GM21619 (cell line): ENCODE measurements at regions not wholly inside any gene's neighbourhood (a gene's known extent, or its start where the extent isn't known, plus 50 kb on each side); places are given as distances from the start of the nearest gene placed in this dataset.
"Not testable (repeated sequence)": the region's sequence is repeated elsewhere in the genome, so short reads cannot be mapped to it uniquely, and the experiment has no call there.

Experiments used
- ATAC-seq: cut with Tn5 transposase; IDR thresholded peaks from one replicate; pipeline ENCODE4 v1.9.1; 2021; ENCODE audit not compliant: unreplicated experiment

DNA sequence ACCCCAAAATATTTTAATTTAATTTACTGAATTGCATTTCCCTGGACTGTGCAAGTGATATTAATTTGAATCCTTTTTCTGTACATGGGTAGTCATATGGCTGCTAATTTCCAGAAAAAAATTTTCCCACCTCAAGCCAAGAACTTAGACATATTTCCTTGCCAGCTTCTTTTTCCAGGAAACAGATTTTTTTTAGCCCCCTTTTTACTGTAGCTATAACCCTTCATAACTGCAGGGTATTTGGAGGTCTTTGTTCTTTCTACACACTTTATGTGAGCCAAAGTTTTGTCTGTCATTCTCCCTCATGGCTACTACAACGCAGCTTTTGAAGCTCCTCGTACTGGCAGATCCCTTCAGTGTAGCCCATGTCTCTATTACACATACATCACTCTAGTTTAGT lies 261.2 kb upstream of the PIK3R1 start:
- no peak for ATAC-seq

DNA sequence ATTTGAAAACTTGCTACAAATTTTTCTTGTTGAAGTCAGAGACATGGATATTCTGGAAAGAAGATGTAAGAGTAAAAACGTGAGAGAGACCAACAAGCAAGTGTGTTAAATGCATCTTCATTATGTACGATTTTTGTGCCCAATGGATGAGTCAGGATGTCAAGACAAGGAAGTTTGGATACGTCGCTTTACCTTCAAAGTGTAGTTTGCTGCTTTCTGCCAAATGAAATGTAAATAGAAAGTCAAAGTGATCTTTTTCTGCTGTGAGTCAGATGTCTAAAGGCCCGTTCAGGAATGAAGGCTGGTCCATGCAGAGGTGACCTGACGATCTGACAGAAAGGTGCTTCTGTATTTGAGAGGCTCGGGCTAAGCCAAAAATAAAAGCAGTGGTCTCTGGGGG lies 273.1 kb upstream of the PIK3R1 start:
- no peak for ATAC-seq

DNA sequence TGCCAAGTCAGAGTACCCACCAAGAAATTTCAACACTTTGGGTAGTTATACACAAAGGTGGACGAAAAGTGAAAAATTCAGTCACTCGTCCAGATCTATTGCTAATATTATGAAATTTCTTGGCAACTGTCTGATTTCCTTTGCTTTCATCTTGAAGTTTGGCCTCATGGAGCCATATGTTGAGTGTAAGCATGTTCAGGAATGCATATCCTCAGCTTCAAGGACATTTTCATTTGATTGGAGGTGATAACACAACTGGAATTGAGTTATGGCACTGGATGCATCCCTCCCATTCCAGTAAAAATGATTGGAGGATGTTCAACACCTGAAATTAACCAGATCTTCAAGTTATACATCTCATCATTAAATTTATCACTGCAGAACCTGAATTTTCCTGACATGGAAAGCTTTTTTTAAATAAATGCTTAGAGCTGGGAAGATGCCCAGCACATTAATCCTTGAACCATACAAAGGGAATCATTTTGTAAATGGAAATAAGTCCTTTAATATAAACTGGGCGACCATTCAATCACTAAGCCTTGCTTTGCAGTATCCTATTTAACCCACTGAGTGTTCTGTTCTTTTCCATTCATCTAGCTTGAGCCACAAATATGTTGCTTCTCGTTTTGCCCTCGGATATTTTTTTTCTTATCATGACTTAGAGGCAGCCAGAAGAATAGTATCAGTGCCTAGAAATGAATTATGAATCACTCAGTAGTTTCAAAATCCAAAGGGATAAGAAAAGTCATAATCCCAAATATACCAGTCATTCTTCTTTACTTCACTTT lies 273.7 kb upstream of the PIK3R1 start:
- no peak for ATAC-seq

DNA sequence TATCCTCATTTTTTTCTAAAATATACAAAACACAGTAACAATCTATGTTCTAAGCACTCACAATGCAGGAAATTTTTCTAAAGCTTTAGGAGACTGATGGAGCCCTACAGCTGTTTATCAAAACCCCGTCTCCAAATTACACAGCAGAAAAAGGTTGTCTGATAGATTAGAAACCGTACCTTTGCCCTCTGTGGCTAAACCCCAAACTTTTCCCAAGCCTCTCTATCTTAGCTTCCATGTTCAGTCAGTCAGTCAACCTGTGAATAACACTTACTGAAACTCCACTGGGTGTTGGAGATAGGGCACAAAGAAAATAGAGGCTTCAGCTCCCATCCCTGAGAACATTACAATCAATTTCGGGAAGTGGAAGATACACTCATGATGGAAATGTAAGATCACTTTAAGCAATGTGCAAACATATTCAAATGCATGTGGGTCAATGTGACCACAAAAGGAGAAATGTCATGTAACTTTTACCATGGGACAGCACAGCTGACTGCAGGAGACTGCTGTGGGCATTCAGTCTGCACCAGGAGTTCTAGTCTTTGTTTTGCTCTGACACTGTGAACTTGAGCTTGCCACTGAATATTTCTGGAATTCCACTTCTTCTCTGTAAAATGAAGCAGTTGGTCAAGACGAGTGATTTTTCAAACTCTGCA lies 279.5 kb upstream of the PIK3R1 start:
- ATAC-seq, result no peak

DNA sequence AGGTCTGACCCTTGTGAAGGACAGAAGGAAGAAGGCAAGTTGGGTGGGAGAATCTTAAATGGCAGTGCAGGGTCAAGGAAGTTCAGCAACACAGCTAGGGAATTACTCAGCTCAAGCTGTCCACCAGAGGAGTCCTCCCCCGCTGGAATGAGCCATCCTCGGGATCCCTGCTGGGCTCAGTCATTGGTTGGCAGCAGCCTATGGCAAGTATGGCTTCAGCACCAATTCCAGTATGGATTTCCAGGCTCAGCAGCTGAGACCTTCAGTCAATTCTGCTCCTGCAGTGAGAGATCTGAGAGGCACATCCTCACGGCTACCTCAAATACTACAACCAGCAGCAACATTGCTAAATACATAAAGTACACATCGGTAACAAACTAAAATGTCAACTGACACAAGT lies 280.6 kb upstream of the PIK3R1 start:
- no peak for ATAC-seq

DNA sequence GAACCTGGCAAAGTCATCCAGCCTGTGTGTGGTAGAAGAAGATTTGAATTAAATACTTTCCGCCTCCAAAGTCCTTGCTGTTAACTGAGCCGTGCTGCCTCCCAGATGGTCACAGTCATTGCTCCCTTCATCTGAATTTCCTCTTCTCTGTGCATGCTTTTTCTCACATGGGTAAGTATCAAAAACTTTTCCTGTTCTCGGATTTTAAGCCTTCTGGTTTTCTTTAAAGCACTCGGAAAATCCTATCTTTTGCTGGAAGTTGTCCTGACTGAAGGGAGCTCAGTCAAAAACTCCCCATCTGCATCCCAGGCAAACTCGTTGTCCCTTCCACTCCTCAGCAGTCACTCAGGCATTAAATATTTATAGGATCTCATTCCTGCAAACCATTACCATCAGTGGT lies 290.0 kb upstream of the PIK3R1 start:
- ATAC-seq, result no peak

DNA sequence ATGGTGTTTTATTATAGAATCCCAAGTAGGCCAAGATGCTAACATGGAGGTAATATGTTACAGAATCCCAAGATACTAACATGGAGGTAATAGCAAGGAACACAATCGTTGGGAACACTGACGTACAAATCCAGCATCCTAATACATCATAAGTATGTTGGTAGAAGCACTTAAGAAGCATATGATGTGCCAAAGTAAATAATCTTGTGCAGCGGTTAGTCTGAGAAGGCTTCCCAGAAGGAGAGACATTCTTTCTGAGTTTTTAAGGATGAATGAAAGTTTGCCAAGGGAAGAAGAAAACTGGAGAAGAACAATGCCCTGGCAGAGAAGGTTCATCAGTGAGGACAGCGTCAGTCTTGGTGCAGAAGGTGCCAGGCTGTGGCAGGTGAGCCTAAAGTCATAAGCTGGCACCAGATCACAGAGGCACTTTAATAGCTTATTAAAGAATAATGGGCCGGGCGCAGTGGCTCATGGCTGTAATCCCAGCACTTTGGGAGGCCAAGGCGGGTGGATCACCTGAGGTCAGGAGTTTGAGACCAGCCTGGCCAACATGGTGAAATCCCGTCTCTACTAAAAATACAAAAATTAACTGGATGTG lies 294.5 kb upstream of the PIK3R1 start:
- ATAC-seq, result no peak

DNA sequence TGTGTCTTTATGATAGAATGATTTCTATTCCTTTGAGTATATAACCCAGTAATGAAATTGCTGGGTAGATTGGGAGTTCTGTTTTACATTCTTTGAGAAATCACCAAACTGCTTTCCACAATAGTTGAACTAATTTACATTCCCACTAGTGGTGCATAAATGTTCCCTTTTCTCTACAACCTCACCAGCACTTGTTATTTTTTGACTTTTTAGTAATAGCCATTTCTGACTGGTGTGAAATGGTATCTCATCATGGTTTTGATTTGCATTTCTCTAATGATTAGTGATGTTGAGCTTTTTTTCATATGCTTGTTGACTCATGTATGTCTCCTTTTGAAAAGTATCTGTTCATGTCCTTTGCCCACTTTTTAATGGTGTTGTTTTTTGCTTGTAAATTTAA lies 296.0 kb upstream of the PIK3R1 start:
- not testable (repeated sequence) for ATAC-seq

DNA sequence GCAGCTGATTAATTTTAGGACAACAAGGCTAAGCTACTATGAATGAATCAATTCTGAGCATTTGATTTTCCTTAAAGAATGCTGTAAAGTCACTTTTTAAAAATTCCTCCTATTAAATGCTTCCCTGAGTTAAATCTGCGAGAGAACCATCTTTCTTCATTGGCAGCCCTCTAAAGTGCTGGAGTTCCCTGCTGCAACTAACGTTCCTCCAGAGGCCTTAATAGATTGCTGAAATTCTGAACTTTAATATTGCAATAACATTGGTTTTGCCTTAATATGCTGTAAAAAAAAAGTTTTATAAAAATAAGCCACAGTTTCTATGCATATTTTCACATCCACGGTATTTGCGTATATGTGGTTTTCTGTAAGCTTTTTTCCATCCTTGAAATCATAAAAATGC lies 298.0 kb upstream of the PIK3R1 start:
- ATAC-seq, result no peak

DNA sequence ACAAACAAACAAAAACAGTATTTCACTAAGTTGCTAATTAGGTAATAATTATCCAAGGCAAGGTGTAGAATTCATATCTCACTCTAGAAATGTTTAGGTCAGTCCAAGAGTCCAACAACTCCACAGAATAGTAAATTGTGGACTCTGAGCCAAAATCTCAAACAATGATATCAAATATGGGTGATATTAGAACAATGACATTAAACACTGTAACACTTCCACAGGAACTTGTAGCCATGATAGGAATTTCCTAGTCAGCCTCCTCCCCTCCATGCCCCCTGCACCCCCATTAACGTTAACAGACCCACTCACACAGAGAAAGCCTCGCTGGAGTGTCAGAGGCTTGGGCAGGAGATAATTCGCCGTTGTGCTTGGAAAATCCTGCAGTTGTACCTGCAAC lies 305.0 kb upstream of the PIK3R1 start:
- ATAC-seq, result no peak

DNA sequence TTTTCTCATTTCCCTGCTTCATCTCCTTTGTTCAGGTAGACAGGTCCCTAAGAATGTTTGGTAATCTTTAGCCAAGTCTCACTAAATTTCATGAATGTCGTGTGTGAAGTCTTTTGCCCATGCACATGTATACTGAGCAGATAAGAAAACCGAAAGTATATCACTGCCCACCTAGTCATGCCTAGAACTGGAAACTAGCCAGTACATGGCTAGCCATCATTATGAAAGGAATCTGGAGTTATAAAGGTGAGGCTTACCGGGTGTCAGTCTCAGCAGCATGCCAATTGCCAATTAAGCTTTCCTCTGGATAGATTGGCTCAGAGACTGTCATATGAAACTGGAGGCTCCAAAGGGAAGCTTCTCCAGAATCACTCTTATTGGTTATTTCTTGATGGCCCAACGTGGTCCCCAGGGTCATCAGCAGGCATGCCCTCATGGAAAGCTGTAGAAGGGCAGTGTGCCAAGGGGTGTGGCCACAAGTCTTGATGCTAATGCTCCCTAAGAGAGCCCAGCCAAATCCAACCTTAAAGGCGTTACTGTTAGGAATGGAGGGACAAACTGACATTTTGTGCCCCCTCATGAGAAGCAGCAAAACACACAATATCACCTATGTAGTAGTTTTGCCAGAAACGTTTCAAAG lies 307.3 kb upstream of the PIK3R1 start:
- ATAC-seq, result no peak

DNA sequence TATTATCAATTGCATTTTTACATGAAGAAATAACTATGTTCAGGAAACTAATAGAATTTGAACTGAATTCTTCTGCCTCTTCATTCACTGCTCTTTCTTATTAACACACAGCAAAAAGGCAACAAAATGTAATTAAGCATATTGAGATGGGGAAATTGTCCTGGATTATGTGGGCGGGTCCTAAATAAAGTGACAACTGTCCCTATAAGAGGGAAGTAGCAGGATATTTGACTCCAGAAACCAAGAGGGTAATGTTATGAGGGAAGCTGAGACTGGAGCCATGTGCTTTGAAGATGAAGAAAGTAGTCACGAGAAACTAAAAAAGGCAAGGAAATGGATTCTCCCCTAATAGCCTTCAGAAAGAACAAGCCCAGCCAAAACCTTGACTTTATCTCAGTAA lies 311.2 kb upstream of the PIK3R1 start:
- no peak for ATAC-seq

DNA sequence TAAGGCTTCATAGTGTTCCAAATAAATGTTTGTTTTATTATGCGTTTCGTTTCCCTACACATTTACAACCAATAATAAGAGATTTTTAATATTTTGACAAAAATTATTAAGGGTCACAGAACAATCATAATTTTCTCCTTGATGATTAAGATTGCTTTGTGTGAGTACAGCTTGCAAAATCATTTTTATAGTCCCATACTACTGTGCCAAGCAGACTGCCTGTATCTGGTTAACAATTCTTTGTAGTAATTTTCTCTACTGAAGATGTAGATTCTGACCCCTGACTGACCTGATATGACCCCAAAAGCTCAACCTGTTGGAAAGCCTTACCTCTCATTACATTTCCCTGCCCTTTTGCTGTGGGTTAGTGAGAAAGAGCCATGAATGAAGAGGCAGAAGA lies 311.9 kb upstream of the PIK3R1 start:
- ATAC-seq, result no peak

DNA sequence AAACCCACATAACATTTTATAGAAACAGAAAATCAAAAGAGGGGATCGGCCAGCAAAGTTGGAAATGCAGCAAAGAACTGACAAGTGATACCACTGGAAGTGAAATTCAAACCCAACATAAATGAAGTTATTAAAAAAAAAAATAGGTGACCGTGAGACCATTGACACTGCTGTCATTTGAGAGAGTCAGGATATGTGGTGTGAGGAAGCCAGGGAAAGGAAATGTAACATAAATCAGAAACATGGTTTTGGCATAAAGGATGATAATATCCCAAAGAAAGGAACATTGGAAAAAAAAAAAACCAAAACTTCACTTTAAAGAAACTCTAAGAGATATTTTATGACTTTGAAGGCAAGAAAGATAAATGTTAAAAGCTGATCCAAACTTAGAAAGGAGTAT lies 312.4 kb upstream of the PIK3R1 start:
- ATAC-seq, result no peak

DNA sequence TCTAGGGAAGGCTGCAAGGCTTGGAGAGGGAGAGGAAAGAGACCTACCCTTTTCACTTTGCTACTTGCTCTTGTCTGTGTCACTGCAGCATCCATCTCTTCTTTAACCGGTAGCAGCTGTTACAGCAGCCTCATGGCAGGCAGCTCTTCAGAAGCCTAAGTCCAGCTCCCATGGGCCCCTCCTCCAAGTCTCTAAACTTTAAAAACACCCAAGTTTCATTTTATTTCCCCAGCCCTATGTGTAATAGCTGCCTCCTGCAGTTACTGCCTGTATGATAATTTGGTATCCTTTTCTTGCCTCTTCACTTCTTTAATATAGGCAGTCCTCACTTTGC lies 313.1 kb upstream of the PIK3R1 start:
- no peak for ATAC-seq

DNA sequence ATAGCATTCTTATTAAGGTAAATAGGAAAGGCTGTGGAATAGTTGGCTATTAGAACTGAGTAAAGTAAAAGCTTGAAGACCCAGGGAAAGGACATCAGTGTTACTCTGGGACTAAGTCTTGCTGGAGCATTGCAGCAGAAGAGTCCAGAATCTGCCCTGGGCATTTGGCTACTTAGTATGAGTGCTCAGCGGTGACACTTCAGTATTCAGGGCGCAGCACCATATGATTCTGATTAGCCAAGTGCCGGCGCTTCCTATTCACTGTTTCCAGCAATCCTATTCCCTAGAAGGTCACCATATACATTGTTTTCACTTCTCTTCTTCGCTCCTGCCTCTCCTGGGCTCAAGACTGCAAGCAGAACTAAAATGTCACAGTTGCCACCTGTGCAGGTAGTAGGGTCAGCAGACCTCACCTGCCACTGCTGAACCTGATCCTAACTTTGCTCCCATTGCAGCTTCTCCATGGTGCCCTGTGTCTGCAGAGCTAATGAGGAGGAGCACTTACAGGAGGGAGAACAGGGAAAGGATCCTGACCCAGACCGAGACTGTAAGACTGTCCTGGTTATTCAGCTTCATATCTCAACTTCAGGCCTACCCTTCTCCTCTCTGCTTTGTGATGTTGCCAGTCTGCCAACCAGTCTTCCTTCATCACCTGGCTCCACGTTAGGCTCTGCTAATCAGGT lies 313.6 kb upstream of the PIK3R1 start:
- no peak for ATAC-seq

DNA sequence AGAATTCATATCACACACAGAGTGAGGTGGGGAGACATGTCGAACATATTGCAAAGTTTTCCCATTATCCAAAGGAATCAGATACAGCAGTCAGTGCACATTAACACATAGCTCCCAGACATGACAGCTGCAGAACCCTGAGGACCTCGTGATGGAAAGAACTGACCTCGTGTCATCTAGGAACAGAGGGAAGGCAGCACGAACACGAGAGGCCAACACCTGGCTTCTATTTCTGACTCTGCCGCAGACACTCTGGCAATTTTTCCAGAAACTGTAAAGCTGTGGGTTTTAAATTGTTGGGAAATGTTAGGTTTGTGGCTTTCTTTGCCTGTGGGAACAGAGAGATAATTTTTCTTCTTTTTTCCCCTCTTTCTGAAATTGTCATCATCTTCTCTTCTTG lies 315.0 kb upstream of the PIK3R1 start:
- ATAC-seq, result no peak

DNA sequence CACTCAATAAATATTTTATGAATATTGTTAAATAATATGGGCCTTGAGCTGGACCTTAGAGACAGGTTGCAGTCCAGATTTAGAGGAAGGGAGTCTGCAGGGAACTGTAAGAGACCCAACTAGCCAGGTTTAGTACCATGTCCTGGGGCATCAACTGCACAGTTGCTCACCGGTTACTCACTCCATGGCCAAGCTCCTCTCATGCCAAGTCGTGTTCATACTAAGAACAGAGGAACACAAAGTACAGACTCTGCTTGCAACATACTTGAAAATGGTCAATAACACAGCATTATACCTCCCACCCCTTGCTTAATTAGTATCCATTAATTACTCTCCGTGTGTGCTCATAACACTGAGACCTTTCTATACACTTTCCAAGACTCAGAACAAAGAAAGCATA lies 317.6 kb upstream of the PIK3R1 start:
- ATAC-seq, result no peak

DNA sequence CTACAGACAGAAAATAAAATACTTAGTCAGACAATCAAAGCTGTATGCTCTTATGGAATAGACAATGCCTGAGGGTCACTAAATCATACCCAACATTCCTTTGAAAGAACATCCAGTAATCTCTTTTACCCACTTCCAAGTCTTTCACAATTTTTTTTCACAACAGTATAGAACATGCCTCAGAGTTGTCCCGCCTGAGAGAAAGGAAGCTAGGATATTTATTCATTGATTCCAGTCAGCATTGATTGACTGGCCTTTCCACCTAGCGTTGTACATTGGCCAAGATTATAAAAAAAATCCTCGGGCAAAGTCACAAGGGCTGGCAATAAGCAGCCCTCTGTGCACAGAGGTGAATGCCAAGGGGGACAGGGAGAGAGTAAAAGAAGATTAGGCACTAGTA lies 318.1 kb upstream of the PIK3R1 start:
- ATAC-seq, result no peak

DNA sequence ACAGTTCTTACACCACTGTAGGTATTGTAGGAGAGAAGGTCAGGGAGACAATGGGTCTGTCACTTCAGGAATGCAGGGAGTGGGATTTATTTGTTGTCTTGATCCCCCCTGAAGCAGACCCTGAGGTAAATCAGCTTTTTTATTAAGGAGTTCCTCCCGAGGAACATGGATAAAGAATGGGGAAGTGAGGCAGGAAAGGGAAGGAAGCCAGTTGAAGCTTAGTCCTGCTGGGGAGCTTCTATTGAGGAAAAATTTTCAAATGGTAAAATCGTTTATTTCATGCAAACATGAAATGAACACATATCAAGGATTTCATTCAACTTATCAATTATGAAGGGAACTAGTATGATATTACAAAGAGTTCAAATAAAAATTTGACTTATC lies 318.6 kb upstream of the PIK3R1 start:
- no peak for ATAC-seq

DNA sequence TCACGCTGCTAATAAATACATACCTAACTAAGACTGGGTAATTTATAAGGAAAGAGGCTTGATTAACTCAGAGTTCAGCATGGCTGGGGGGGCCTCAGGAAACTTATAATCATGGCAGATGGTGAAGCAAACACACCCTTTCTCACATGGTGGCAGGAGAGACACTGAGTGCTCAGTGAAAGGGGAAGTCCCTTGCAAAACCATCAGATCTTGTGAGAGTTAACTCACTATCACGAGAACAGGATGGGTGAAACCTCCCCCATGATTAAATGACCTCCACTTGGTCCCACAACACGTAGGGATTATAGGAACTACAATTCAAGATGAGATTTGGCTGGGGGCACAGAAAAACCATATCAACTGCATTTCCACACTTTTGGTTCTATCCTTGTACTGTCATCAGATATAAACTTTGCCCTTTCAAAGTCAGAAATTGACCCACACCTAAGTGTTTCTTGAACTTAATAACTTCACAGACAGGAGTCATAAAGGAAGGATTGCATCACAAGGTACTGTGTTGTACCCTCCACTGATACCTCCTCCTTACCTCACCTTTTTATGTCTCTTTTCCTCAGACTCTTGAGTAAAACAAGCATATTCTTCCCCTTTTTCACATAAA lies 319.1 kb upstream of the PIK3R1 start:
- no peak for ATAC-seq
